Esophagus squamous epithelium (tissue), 5 donors: ENCODE measurements at regions not wholly inside any gene's neighbourhood (a gene's known extent, or its start where the extent isn't known, plus 50 kb on each side); places are given as distances from the start of the nearest gene placed in this dataset.

Experiments
- DNase-seq: peaks from one replicate; lab custom pipeline; 2025; lab: John Stamatoyannopoulos, UW
- H3K27ac ChIP-seq, 4 donors: fragments of 200-600 bp; sonication (generic); one replicate each; pipeline ENCODE4 v1.5.1; 2016 to 2019; ENCODE audit warnings: mild to moderate bottlenecking in 1 of 4
- H3K27me3 ChIP-seq, 4 donors: fragments of 200-600 bp; sonication (generic); 1 replicate in 3 of 4; 2 replicates in 1 of 4; pipeline versions ENCODE4 v1.5.1 to v1.6.0; 2017 to 2021; ENCODE audit warnings: antibody characterized with exemption in 1 of 4
- H3K36me3 ChIP-seq, 3 donors: fragments of 200-600 bp; sonication (generic); one replicate each; pipeline ENCODE4 v1.5.1; 2016 to 2019
- H3K4me1 ChIP-seq, 3 donors: fragments of 200-600 bp; sonication (generic); one replicate each; pipeline ENCODE4 v1.5.1; 2017 to 2019
- H3K4me3 ChIP-seq, 4 donors: fragments of 200-600 bp; sonication (generic); 1 replicate in 3 of 4; 2 replicates in 1 of 4; pipeline ENCODE4 v1.5.1; 2016 to 2019; ENCODE audit warnings: mild to moderate bottlenecking in 2 of 4, moderate library complexity in 1 of 4
- H3K9me3 ChIP-seq, 3 donors: fragments of 200-600 bp; sonication (generic); one replicate each; pipeline ENCODE4 v1.5.1; 2016 to 2019
- POLR2A ChIP-seq, 4 donors: fragments of 450-650 bp; IDR thresholded peaks; one replicate each; pipeline ENCODE4 v1.6.1; 2017; ENCODE audit warnings: antibody characterized with exemption in 4 of 4, mild to moderate bottlenecking in 4 of 4, moderate library complexity in 3 of 4
- WGBS, 2 donors: methylation state at CpG; one replicate each; pipeline ENCODE4 v1.1.5; 2018; 5-methylcytosine and 5-hydroxymethylcytosine counted together
- intact Hi-C: fragments of 100-400 bp; cut with DNase I; formaldehyde crosslinking; loops from one replicate; pipeline ENCODE4 v1.15.0; 2022
- TF ChIP-seq, protein P1 (sequence below), 6 experiments: fragments of 450-650 bp in 4 of 6; fragments of 200-600 bp in 2 of 6; sonication (generic) in 2 of 6; IDR thresholded peaks; one replicate each; pipeline ENCODE4 v1.5.1; 2016 to 2019; ENCODE audit warnings: antibody characterized with exemption in 6 of 6, mild to moderate bottlenecking in 4 of 6, moderate library complexity in 4 of 6
- donor health status: DM: yes; HTN: yes; CAD: no.

DNA sequence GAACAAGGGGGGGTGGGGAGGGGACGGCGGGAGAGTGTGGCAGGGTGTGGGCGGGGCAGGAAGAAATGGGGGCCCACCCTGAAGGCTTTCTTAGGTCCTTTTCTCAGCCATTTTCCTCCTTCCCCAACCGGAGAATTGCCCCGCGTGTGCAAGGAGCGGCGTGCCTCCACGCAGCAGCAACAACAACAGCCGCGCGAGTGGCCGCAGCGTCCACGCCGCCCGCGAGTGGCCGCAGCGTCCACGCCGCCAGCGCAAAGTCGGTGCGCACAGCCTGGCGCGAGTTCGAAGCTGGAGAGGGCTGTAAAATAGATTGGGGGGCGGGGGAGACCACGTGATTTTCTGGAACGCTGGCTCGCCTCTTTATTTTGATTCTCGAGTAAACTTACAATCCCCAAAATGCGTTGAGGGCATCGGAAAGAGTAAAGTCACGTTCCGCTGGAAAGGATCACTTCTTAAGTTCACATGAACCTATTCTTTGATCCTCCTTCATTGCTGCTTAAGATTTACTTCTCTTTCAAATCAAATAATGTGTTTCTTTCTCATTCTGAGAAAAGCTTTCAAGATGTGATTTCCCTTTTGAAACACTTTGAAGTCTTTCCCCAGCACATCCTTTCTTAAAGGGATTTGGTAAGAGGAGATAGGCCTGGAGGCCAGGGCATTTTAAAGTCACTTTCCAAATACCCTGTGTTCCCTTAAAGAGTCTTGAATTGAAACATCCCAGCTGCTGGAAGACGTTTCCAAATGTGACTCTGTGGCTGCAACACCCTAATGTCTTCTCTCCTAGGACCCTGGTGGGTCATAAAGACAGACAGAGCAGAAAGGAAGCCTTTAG is 66.7 kb upstream of the ZNF217 start:
- 9 to 16% methylated on average over 19 to 27 of the region's 38 CpGs for WGBS, 2 donors
- intact Hi-C loops = no loop called here
- Histone ChIP-seq H3K27ac (peak overlapping the region; percentile 50 to 82 (median 73)), H3K27me3 (no peaks in the 10 kb centered on the region), H3K4me3 (peak overlapping the region; percentile 33 to 63 (median 44)), H3K4me1 (peaks cover 21 to 47% (median 21%) of the 10 kb centered on the region in 3 donors), H3K36me3 (no peaks in the 10 kb centered on the region), H3K9me3 (no peaks in the 10 kb centered on the region)
- no peak for DNase-seq
- TF ChIP-seq POLR2A (IDR thresholded peaks at IDR 0.05) = no peak
- TF ChIP-seq, protein P1, sequence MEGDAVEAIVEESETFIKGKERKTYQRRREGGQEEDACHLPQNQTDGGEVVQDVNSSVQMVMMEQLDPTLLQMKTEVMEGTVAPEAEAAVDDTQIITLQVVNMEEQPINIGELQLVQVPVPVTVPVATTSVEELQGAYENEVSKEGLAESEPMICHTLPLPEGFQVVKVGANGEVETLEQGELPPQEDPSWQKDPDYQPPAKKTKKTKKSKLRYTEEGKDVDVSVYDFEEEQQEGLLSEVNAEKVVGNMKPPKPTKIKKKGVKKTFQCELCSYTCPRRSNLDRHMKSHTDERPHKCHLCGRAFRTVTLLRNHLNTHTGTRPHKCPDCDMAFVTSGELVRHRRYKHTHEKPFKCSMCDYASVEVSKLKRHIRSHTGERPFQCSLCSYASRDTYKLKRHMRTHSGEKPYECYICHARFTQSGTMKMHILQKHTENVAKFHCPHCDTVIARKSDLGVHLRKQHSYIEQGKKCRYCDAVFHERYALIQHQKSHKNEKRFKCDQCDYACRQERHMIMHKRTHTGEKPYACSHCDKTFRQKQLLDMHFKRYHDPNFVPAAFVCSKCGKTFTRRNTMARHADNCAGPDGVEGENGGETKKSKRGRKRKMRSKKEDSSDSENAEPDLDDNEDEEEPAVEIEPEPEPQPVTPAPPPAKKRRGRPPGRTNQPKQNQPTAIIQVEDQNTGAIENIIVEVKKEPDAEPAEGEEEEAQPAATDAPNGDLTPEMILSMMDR (IDR thresholded peaks at IDR 0.05) = no peak

GRCh38 chr20:53658973-53659372 is 65.3 kb upstream of the ZNF217 start:
- no peak for DNase-seq
- WGBS, 2 donors = 85% methylated on average over 11 of the region's 11 CpGs

DNA sequence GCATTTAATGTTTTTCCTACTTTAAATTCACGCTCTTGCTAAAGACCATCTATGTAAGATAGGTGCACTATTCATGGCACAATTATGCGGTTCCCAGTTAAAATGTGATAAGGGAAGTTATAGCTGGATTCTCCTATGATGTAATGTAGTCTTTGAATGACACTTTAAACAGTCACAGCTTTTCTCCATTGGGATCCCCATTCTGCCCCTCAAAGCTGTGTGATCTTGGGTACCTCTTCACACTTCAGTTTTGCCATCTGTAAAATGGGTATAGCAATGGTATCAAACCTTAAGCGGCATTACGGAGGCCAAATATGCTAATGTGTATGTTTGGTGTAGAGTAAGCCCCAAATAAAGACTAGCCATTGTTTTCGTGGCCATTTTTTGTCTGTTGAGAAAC is 64.7 kb upstream of the ZNF217 start:
- Histone ChIP-seq H3K36me3 (no peaks in the 10 kb centered on the region), H3K4me1 (peaks cover 21 to 48% (median 23%) of the 10 kb centered on the region in 3 donors), H3K4me3 (no peak overlapping the region), H3K27me3 (no peaks in the 10 kb centered on the region), H3K9me3 (no peaks in the 10 kb centered on the region), H3K27ac (no peak overlapping the region)
- 74 to 78% methylated on average over 5 of the region's 5 CpGs for WGBS, 2 donors
- intact Hi-C loops = no loop called here
- TF ChIP-seq, protein P1 (IDR thresholded peaks at IDR 0.05) = no peak
- TF ChIP-seq POLR2A (IDR thresholded peaks at IDR 0.05) = no peak
- DNase-seq = no peak

More at GRCh38 chr20:53658973-53659372, 65.3 kb upstream of the ZNF217 start:
- no peaks in the 10 kb centered on the region for H3K36me3 ChIP-seq
- H3K9me3 ChIP-seq = no peaks in the 10 kb centered on the region
- no peak overlapping the region for H3K27ac ChIP-seq
- peaks cover 21 to 47% (median 22%) of the 10 kb centered on the region in 3 donors for H3K4me1 ChIP-seq
- H3K27me3 ChIP-seq = no peaks in the 10 kb centered on the region
- TF ChIP-seq, protein P1 (IDR thresholded peaks at IDR 0.05) = no peak
- TF ChIP-seq POLR2A (IDR thresholded peaks at IDR 0.05) = no peak
- intact Hi-C loops = no loop called here
- H3K4me3 ChIP-seq = no peak overlapping the region

GRCh38 chr20:53657732-53658131 is 64.1 kb upstream of the ZNF217 start:
- peaks cover 21 to 54% (median 26%) of the 10 kb centered on the region in 3 donors for H3K4me1 ChIP-seq
- no peak for TF ChIP-seq POLR2A (IDR thresholded peaks at IDR 0.05)
- TF ChIP-seq, protein P1 (IDR thresholded peaks at IDR 0.05) = no peak
- no peaks in the 10 kb centered on the region for H3K27me3 ChIP-seq
- H3K36me3 ChIP-seq = no peaks in the 10 kb centered on the region
- WGBS, 2 donors = 53 to 63% methylated on average over 1 of the region's 1 CpG
- no peak overlapping the region for H3K4me3 ChIP-seq
- DNase-seq = no peak
- intact Hi-C loops = no loop called here
- no peaks in the 10 kb centered on the region for H3K9me3 ChIP-seq
- H3K27ac ChIP-seq = peak overlapping the region in 3 of 4 donors; percentile 53 to 58 (median 54)

- TF ChIP-seq, protein P1 (IDR thresholded peaks at IDR 0.05) = no peak
- TF ChIP-seq POLR2A (IDR thresholded peaks at IDR 0.05) = no peak
- Histone ChIP-seq H3K4me1 (peaks cover 21 to 59% (median 26%) of the 10 kb centered on the region in 3 donors), H3K27me3 (no peaks in the 10 kb centered on the region), H3K27ac (peak overlapping the region in 3 of 4 donors; percentile 40 to 58 (median 58)), H3K4me3 (no peak overlapping the region), H3K36me3 (no peaks in the 10 kb centered on the region), H3K9me3 (no peaks in the 10 kb centered on the region)
- DNase-seq = no peak
- intact Hi-C loops = no loop called here
- 67 to 80% methylated on average over 1 of the region's 1 CpG for WGBS, 2 donors
These were observed 63.6 kb upstream of the ZNF217 start for GRCh38 chr20:53657279-53657678.
